Tongue (tissue), 1 donor: ENCODE measurements at regions not wholly inside any gene's neighbourhood (a gene's known extent, or its start where the extent isn't known, plus 50 kb on each side); places are given as distances from the start of the nearest gene placed in this dataset.

ENCODE experiments used
- DNase-seq: peaks from one replicate; pipeline ENCODE4 v3.0.0-alpha.2; 2015

GRCh38 chr1:175824079-175824478 is 80.7 kb upstream of the TNR start:
- no peak for DNase-seq

GRCh38 chr1:175823406-175823805 is 80.0 kb upstream of the TNR start:
- DNase-seq, result no peak

GRCh38 chr1:175822580-175822979 is 79.2 kb upstream of the TNR start:
- DNase-seq, result no peak

- no peak for DNase-seq
These were observed 77.1 kb upstream of the TNR start for GRCh38 chr1:175820456-175821025.

GRCh38 chr1:175818929-175819328 is 75.5 kb upstream of the TNR start:
- DNase-seq, result peak; percentile 62

- DNase-seq, result no peak
These were observed 74.0 kb upstream of the TNR start for GRCh38 chr1:175817445-175817844.

- DNase-seq, result no peak
These were observed 71.5 kb upstream of the TNR start for GRCh38 chr1:175814885-175815284.

GRCh38 chr1:175812936-175813335 is 69.5 kb upstream of the TNR start:
- no peak for DNase-seq

- no peak for DNase-seq
These were observed 66.9 kb upstream of the TNR start for GRCh38 chr1:175810305-175810704.

- no peak for DNase-seq
These were observed 65.6 kb upstream of the TNR start for GRCh38 chr1:175808999-175809398.

GRCh38 chr1:175808573-175808972 is 65.2 kb upstream of the TNR start:
- DNase-seq, result no peak

GRCh38 chr1:175804561-175804960 is 61.2 kb upstream of the TNR start:
- DNase-seq, result no peak

- no peak for DNase-seq
These were observed 60.0 kb upstream of the TNR start for GRCh38 chr1:175803413-175803812.

- no peak for DNase-seq
These were observed 59.2 kb upstream of the TNR start for GRCh38 chr1:175802407-175803123.

- peak; percentile 42 for DNase-seq
These were observed 58.6 kb upstream of the TNR start for GRCh38 chr1:175801979-175802378.

- DNase-seq, result no peak
These were observed 54.2 kb upstream of the TNR start for GRCh38 chr1:175797576-175797975.

- peak; percentile 40 for DNase-seq
These were observed 51.2 kb upstream of the TNR start for GRCh38 chr1:175794586-175794985.

GRCh38 chr1:175793617-175794016 is 50.2 kb upstream of the TNR start:
- DNase-seq, result no peak
